Gastrocnemius medialis (tissue), 4 donors: ENCODE measurements at regions not wholly inside any gene's neighbourhood (a gene's known extent, or its start where the extent isn't known, plus 50 kb on each side); places are given as distances from the start of the nearest gene placed in this dataset.

Source experiments
- POLR2A ChIP-seq, 2 donors: fragments of 450-650 bp; IDR thresholded peaks; one replicate each; pipeline ENCODE4 v1.6.1; 2017; ENCODE audit warnings: antibody characterized with exemption in 2 of 2, mild to moderate bottlenecking in 2 of 2, moderate library complexity in 2 of 2
- TF ChIP-seq, protein P1 (sequence below), 5 experiments: fragments of 450-650 bp in 3 of 5; fragments of 200-600 bp in 2 of 5; sonication (generic) in 2 of 5; IDR thresholded peaks in 4 of 5; conservative IDR thresholded peaks in 1 of 5; 1 replicate in 4 of 5; 2 replicates in 1 of 5; pipeline ENCODE4 v1.5.1; 2016 to 2019; ENCODE audit warnings: antibody characterized with exemption in 5 of 5, mild to moderate bottlenecking in 3 of 5, moderate library complexity in 3 of 5

GRCh38 chr2:35356332-35356731 lies 999.2 kb upstream of the CRIM1 start:
- TF ChIP-seq POLR2A (IDR thresholded peaks at IDR 0.05): no peak
- TF ChIP-seq, protein P1, sequence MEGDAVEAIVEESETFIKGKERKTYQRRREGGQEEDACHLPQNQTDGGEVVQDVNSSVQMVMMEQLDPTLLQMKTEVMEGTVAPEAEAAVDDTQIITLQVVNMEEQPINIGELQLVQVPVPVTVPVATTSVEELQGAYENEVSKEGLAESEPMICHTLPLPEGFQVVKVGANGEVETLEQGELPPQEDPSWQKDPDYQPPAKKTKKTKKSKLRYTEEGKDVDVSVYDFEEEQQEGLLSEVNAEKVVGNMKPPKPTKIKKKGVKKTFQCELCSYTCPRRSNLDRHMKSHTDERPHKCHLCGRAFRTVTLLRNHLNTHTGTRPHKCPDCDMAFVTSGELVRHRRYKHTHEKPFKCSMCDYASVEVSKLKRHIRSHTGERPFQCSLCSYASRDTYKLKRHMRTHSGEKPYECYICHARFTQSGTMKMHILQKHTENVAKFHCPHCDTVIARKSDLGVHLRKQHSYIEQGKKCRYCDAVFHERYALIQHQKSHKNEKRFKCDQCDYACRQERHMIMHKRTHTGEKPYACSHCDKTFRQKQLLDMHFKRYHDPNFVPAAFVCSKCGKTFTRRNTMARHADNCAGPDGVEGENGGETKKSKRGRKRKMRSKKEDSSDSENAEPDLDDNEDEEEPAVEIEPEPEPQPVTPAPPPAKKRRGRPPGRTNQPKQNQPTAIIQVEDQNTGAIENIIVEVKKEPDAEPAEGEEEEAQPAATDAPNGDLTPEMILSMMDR (IDR thresholded peaks at IDR 0.05 in 4 of 5, conservative IDR thresholded peaks at IDR 0.05 in 1 of 5): no peak
